ENCODE measurements at regions not wholly inside any gene's neighbourhood (a gene's known extent, or its start where the extent isn't known, plus 50 kb on each side); places are given as distances from the start of the nearest gene placed in this dataset.
"Not testable (repeated sequence)": the region's sequence is repeated elsewhere in the genome, so short reads cannot be mapped to it uniquely, and the experiment has no call there.

GRCh38 chr12:111240374-111240773, 128.5 kb downstream of the PHETA1 start:
- Histone ChIP-seq H3K9me3 (peaks cover 0 to 19% of the 10 kb centered on the region in 2 donors), H3K4me3 (no peak overlapping the region), H3K27me3 (peaks cover 0 to 9% of the 10 kb centered on the region in 2 donors), H3K36me3 (no peaks in the 10 kb centered on the region), H3K27ac (no peak overlapping the region), H3K4me1 (no peaks in the 10 kb centered on the region)
- intact Hi-C loops (cut with DNase I) = no loop called here
- DNase-seq (no peak), ATAC-seq (no peak)
- TF ChIP-seq CTCF (IDR thresholded peaks at IDR 0.05) = no peak

GRCh38 chr12:111239235-111239634, 129.7 kb downstream of the PHETA1 start:
- Histone ChIP-seq H3K9me3 (peaks cover 0 to 13% of the 10 kb centered on the region in 2 donors), H3K27ac (no peak overlapping the region), H3K27me3 (peaks cover 0 to 9% of the 10 kb centered on the region in 2 donors), H3K4me3 (no peak overlapping the region), H3K4me1 (no peaks in the 10 kb centered on the region), H3K36me3 (no peaks in the 10 kb centered on the region)
- ATAC-seq (no peak), DNase-seq (no peak)
- TF ChIP-seq CTCF (IDR thresholded peaks at IDR 0.05) = no peak
- intact Hi-C loops (cut with DNase I) = no loop called here

GRCh38 chr12:111238075-111238734, 130.7 kb downstream of the PHETA1 start:
- Histone ChIP-seq H3K36me3 (no peaks in the 10 kb centered on the region), H3K4me3 (no peak overlapping the region), H3K27me3 (peaks cover 0 to 9% of the 10 kb centered on the region in 2 donors), H3K9me3 (peaks cover 0 to 4% of the 10 kb centered on the region in 2 donors), H3K4me1 (no peaks in the 10 kb centered on the region), H3K27ac (no peak overlapping the region)
- intact Hi-C loops (cut with DNase I) = no loop called here
- ATAC-seq = no peak
- no peak for DNase-seq
- no peak for TF ChIP-seq CTCF (IDR thresholded peaks at IDR 0.05)

- H3K9me3 ChIP-seq; intact Hi-C loops (cut with DNase I); H3K36me3 ChIP-seq; H3K27ac ChIP-seq; H3K4me3 ChIP-seq; ATAC-seq; DNase-seq; H3K4me1 ChIP-seq: not testable (repeated sequence)
- H3K27me3 ChIP-seq = peaks cover 0 to 16% of the 10 kb centered on the region in 2 donors
Observed at GRCh38 chr12:111234491-111234890, 134.4 kb downstream of the PHETA1 start.

GRCh38 chr12:111233786-111234185, 135.1 kb downstream of the PHETA1 start:
- Histone ChIP-seq H3K36me3 (no peaks in the 10 kb centered on the region), H3K4me3 (no peak overlapping the region), H3K9me3 (no peaks in the 10 kb centered on the region), H3K27ac (no peak overlapping the region), H3K4me1 (no peaks in the 10 kb centered on the region), H3K27me3 (peaks cover 0 to 16% of the 10 kb centered on the region in 2 donors)
- intact Hi-C loops (cut with DNase I) = no loop called here
- DNase-seq (no peak), ATAC-seq (no peak)
- no peak for TF ChIP-seq CTCF (IDR thresholded peaks at IDR 0.05)

- no peaks in the 10 kb centered on the region for H3K9me3 ChIP-seq
- ATAC-seq = no peak
- no peak overlapping the region for H3K4me3 ChIP-seq
- peaks cover 0 to 29% of the 10 kb centered on the region in 2 donors for H3K27me3 ChIP-seq
- TF ChIP-seq CTCF (IDR thresholded peaks at IDR 0.05) = no peak
- DNase-seq = no peak
- no peak overlapping the region for H3K27ac ChIP-seq
- H3K36me3 ChIP-seq = no peaks in the 10 kb centered on the region
- intact Hi-C loops (cut with DNase I) = no loop called here
- no peaks in the 10 kb centered on the region for H3K4me1 ChIP-seq
Observed at GRCh38 chr12:111230649-111231048, 138.2 kb downstream of the PHETA1 start.
